ENCODE measurements at regions not wholly inside any gene's neighbourhood (a gene's known extent, or its start where the extent isn't known, plus 50 kb on each side); places are given as distances from the start of the nearest gene placed in this dataset.
"Not testable (repeated sequence)": the region's sequence is repeated elsewhere in the genome, so short reads cannot be mapped to it uniquely, and the experiment has no call there.

DNA sequence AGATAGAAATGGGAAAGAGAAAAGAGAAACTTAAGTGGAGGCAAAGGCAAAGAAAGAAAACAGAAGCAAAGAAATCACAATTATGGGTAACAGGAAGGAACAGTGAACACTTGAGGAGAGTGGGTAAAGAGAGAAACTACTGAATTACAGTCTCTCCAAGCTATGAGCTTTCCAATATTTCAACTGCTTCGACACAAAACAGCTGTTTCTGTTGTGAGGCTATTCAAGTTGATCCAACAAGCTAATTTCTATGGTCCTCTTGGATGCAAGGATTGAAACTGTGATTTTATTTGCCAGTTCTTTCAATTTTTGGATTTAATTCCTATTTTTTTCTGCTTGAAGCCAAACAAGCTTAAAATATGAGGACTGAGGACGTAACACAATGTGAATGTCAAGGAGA is 80.5 kb upstream of the ADGRA3 start:
- no peak overlapping the region for H3K4me3 ChIP-seq (ENCODE audit: low read depth, low read length)
- TF ChIP-seq CTCF (IDR thresholded peaks at IDR 0.05; ENCODE audit: borderline replicate concordance, insufficient read depth, low read depth, low read length) = no peak

DNA sequence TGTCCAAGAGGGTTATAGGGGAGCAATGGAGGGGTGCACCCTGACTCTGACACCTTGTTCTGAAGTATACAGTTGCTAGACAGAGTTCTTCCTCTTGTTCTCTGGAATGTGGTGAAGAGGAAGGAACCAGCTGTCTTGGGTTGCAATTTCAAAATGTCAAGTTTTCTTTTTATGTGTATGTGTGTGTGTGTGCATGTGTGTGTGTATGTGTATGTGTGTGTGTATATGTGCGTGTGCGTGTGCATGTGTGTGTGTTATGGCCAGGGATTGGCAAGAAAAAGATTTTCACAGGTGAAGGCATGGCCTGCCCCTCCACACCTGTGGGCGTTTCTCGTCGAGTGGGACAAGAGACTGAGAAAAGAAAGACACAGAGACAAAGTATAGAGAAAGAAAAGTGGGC is 81.6 kb upstream of the ADGRA3 start:
- TF ChIP-seq CTCF (IDR thresholded peaks at IDR 0.05; ENCODE audit: borderline replicate concordance, insufficient read depth, low read depth, low read length) = no peak
- H3K4me3 ChIP-seq (ENCODE audit: low read depth, low read length) = no peak overlapping the region

- not testable (repeated sequence) for H3K4me3 ChIP-seq (ENCODE audit: low read depth, low read length)
These were observed 82.5 kb upstream of the ADGRA3 start for GRCh38 chr4:22598113-22599047.

- H3K4me3 ChIP-seq (ENCODE audit: low read depth, low read length) = not testable (repeated sequence)
These were observed 83.5 kb upstream of the ADGRA3 start for GRCh38 chr4:22599228-22599928.

DNA sequence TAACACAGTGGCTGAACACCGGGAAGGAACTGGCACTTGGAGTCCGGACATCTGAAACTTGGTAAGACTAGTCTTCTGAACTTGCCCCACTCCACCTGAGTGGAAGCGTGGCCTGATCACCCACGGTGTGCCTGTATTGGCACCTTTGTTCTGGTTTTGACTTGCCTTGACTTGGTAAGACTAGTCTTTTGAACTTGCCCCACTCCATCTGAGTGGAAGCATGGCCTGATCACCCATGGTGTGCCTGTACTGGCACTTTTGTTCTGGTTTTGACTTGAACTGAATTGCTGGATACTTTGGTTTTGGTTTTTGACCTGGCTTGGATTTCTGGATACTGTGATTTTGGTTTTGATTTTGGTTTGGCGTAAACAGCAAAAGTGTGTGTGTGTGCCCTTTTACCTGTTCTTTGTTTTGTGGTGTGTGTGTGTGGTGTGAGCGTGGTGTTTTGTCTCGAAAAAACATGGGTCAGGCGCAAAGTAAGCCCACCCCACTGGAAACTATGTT is 84.1 kb upstream of the ADGRA3 start:
- not testable (repeated sequence) for H3K4me3 ChIP-seq (ENCODE audit: low read depth, low read length)

DNA sequence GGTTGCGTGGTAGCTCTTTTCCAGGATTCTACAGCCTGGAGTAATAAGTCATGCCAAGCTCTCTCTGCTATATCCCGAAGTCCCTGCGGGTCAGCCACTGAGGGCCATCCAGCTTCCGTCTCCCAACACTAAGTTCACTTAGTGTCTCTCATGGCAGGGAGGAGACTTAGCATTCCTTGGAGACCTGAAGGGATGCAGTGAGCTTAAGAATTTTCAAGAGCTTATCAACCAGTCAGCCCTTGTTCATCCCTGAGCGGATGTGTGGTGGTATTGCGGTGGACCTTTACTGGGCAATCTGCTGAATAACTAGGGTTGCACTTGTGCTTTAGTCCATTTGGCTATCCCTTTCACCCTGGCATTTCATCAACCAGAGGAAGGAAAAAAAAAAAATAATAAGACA is 85.8 kb upstream of the ADGRA3 start:
- H3K4me3 ChIP-seq (ENCODE audit: low read depth, low read length) = not testable (repeated sequence)

DNA sequence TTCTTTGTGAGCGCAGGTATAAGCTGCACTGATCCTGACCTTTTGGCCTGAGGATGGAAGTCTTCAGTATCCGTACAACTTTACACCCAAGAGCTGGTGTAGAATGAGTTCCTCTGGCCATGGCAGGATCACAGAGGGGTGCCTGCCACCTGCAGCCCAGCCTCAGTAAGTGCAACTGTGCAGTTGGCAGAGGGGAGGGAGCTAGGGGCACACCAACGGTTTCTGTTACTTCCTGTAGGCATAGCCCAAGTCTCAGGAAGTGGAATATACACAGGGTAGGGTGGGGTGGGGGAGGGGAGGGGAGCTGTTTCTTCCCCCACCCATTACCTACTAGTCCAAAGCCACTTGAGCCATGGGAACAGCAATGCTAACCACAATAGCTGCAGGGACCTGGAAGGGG is 85.4 kb upstream of the GBA3 start:
- H3K4me3 ChIP-seq (ENCODE audit: low read depth, low read length) = no peak overlapping the region
- TF ChIP-seq CTCF (IDR thresholded peaks at IDR 0.05; ENCODE audit: borderline replicate concordance, insufficient read depth, low read depth, low read length) = peak; percentile 35; the same call in 1 of the 2 replicates

GRCh38 chr4:22609951-22610525 is 82.7 kb upstream of the GBA3 start:
- not testable (repeated sequence) for H3K4me3 ChIP-seq (ENCODE audit: low read depth, low read length)

DNA sequence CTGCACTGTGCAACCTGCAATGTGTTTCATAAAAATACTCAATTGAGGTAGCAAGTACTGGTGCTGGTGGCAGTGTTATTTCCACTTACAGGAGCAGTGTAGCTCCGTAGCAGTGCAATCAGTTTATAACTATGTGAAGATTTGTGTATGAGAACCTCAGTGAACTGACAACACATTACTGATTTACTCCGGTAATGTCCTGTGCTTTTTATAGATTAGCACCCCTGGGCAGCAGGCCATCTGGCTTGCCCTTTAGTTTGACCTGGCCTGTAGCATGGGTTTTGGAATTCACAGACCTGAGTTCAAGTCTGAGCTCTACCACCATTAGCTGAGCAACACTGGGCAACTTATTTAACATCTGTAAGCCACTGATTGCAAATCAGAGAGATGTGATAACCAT is 78.6 kb upstream of the GBA3 start:
- no peak for TF ChIP-seq CTCF (IDR thresholded peaks at IDR 0.05; ENCODE audit: borderline replicate concordance, insufficient read depth, low read depth, low read length)
- no peak overlapping the region for H3K4me3 ChIP-seq (ENCODE audit: low read depth, low read length)

Measured in GM12875 (cell line).